CD4-positive, alpha-beta T cell treated with Interferon gamma for 1 hour (primary cell): ENCODE measurements at regions not wholly inside any gene's neighbourhood (a gene's known extent, or its start where the extent isn't known, plus 50 kb on each side); places are given as distances from the start of the nearest gene placed in this dataset.
"Not testable (repeated sequence)": the region's sequence is repeated elsewhere in the genome, so short reads cannot be mapped to it uniquely, and the experiment has no call there.

Source experiments
- DNase-seq: peaks from one replicate; pipeline ENCODE4 v3.0.0-alpha.2; 2020

GRCh38 chr1:101588677-101589076, 351.9 kb downstream of the S1PR1 start:
- DNase-seq, result no peak

- no peak for DNase-seq
Observed at GRCh38 chr1:101592845-101593244, 356.0 kb downstream of the S1PR1 start.

GRCh38 chr1:101595881-101596374, 359.1 kb downstream of the S1PR1 start:
- DNase-seq, result no peak

- DNase-seq, result not testable (repeated sequence)
Observed at GRCh38 chr1:101600615-101601014, 363.8 kb downstream of the S1PR1 start.

- no peak for DNase-seq
Observed at GRCh38 chr1:101603726-101604125, 366.9 kb downstream of the S1PR1 start.

- DNase-seq, result no peak
Observed at GRCh38 chr1:101605878-101606277, 369.1 kb downstream of the S1PR1 start.

GRCh38 chr1:101613546-101613945, 376.7 kb downstream of the S1PR1 start:
- DNase-seq, result no peak

GRCh38 chr1:101618900-101619299, 377.8 kb downstream of the OLFM3 start:
- no peak for DNase-seq

GRCh38 chr1:101632548-101633272, 364.0 kb downstream of the OLFM3 start:
- DNase-seq, result no peak

- DNase-seq, result no peak
Observed at GRCh38 chr1:101645810-101646209, 350.9 kb downstream of the OLFM3 start.

GRCh38 chr1:101652484-101652883, 344.2 kb downstream of the OLFM3 start:
- no peak for DNase-seq

- no peak for DNase-seq
Observed at GRCh38 chr1:101653482-101653946, 343.2 kb downstream of the OLFM3 start.

GRCh38 chr1:101664726-101665125, 332.0 kb downstream of the OLFM3 start:
- DNase-seq, result no peak

GRCh38 chr1:101667761-101668160, 329.0 kb downstream of the OLFM3 start:
- DNase-seq, result no peak

- no peak for DNase-seq
Observed at GRCh38 chr1:101683136-101683535, 313.6 kb downstream of the OLFM3 start.

GRCh38 chr1:101683561-101683960, 313.2 kb downstream of the OLFM3 start:
- DNase-seq, result no peak

GRCh38 chr1:101697072-101697471, 299.7 kb downstream of the OLFM3 start:
- no peak for DNase-seq

- DNase-seq, result no peak
Observed at GRCh38 chr1:101698681-101699080, 298.0 kb downstream of the OLFM3 start.

- no peak for DNase-seq
Observed at GRCh38 chr1:101704895-101705294, 291.8 kb downstream of the OLFM3 start.

GRCh38 chr1:101706366-101706765, 290.4 kb downstream of the OLFM3 start:
- DNase-seq, result no peak

GRCh38 chr1:101709721-101710120, 287.0 kb downstream of the OLFM3 start:
- DNase-seq, result no peak

- no peak for DNase-seq
Observed at GRCh38 chr1:101713760-101714159, 283.0 kb downstream of the OLFM3 start.

- DNase-seq, result no peak
Observed at GRCh38 chr1:101723415-101723814, 273.3 kb downstream of the OLFM3 start.

- no peak for DNase-seq
Observed at GRCh38 chr1:101728029-101728428, 268.7 kb downstream of the OLFM3 start.

GRCh38 chr1:101730559-101730958, 266.2 kb downstream of the OLFM3 start:
- no peak for DNase-seq
